K562 (cell line): ENCODE measurements at regions not wholly inside any gene's neighbourhood (a gene's known extent, or its start where the extent isn't known, plus 50 kb on each side); places are given as distances from the start of the nearest gene placed in this dataset.
A peak's percentile ranks its signal among the peaks of the same experiment; 100 is the strongest.

Experiments
- ATAC-seq: fragments of 200-7000 bp; cut with Tn5 transposase; 3 replicates; pipeline ENCODE4 v1.9.1; 2020; ENCODE audit warnings: moderate library complexity
- BruUV-seq: library from RNA; stranded (reverse); fragments of 400-500 nt; replicated peaks from 2 replicates; lab custom pipeline; 2021; lab: Mats Ljungman, UMichigan
- CTCF ChIA-PET: fragments of 300-600 bp; formaldehyde crosslinking; extraction: SDS; loops from one replicate; lab custom pipeline; 2021; ENCODE audit warnings: low intra/inter-chr PET ratio; lab: Yijun Ruan, JAX
- POLR2A ChIA-PET: fragments of 300-600, 350-650 bp; sonication (Branson Sonifier 250); formaldehyde crosslinking; extraction: SDS; loops from one replicate; lab custom pipeline; 2021; ENCODE audit warnings: antibody characterized with exemption, inconsistent platforms; lab: Yijun Ruan, JAX
- DNase-seq, 4 experiments: peaks; one replicate each; pipeline versions ENCODE4 v3.0.0 to v3.0.0-alpha.2; 2011 to 2018; ENCODE audit warnings: low spot score in 3 of 4, mixed read lengths in 3 of 4; ENCODE audit errors: extremely low read depth in 1 of 4
- FAIRE-seq: peaks from 2 replicates; lab custom pipeline; 2011; peaks lifted over from hg19 to GRCh38; lab: Jason Lieb, UNC
- H2AFZ ChIP-seq: 2 replicates; pipeline ENCODE4 v1.6.0; 2011; ENCODE audit warnings: low read depth, low read length, control low read depth, inconsistent platforms
- H3K27ac ChIP-seq: fragments of 200-600 bp; 3 replicates; pipeline ENCODE4 v1.8.0; 2011; ENCODE audit warnings: low read depth, mild to moderate bottlenecking, control low read depth, inconsistent platforms, low read length, moderate library complexity, mixed read lengths; ENCODE audit errors: extremely low read depth
- H3K27me3 ChIP-seq, 2 experiments: fragments of 300-600 bp in 1 of 2; 2 replicates in 1 of 2; 3 replicates in 1 of 2; pipeline versions ENCODE4 v1.6.0 to v1.8.0; 2011; ENCODE audit warnings: inconsistent platforms in 2 of 2, low read length in 2 of 2, mild to moderate bottlenecking in 1 of 2, mixed read lengths in 1 of 2, moderate library complexity in 1 of 2; ENCODE audit not compliant: control insufficient read depth in 2 of 2, insufficient read depth in 2 of 2
- H3K36me3 ChIP-seq: fragments of 300-600 bp; 3 replicates; pipeline ENCODE4 v1.8.0; 2011; ENCODE audit warnings: mild to moderate bottlenecking, low read length, inconsistent platforms; ENCODE audit not compliant: control insufficient read depth, insufficient read depth
- H3K4me1 ChIP-seq, 2 experiments: fragments of 200-600 bp in 1 of 2; replicated peaks in 1 of 2; 2 replicates in 1 of 2; 3 replicates in 1 of 2; pipeline versions ENCODE4 v1.5.1 to v1.8.0; 2011; ENCODE audit warnings: inconsistent platforms in 2 of 2, low read length in 2 of 2, mild to moderate bottlenecking in 1 of 2, mixed read lengths in 1 of 2, moderate library complexity in 1 of 2; ENCODE audit not compliant: control insufficient read depth in 2 of 2, insufficient read depth in 2 of 2
- H3K4me2 ChIP-seq: 2 replicates; pipeline ENCODE4 v1.6.1; 2011; ENCODE audit warnings: low read length, control low read depth, inconsistent platforms, mixed read lengths; ENCODE audit not compliant: insufficient read depth
- H3K4me3 ChIP-seq: fragments of 200-600 bp; sonication (generic), shearing (Covaris generic); 2 replicates; pipeline ENCODE4 v1.5.1; 2016; ENCODE audit warnings: control low read depth, inconsistent platforms
- H3K79me2 ChIP-seq: fragments of 200-600 bp; 3 replicates; pipeline ENCODE4 v1.8.0; 2011; ENCODE audit warnings: low read length, inconsistent platforms; ENCODE audit not compliant: control insufficient read depth, insufficient read depth
- H3K9ac ChIP-seq, 2 experiments: 2 replicates each; pipeline versions ENCODE4 v1.6.0 to v1.6.1; 2011; ENCODE audit warnings: low read depth in 2 of 2, low read length in 2 of 2, control low read depth in 1 of 2, inconsistent platforms in 1 of 2, mild to moderate bottlenecking in 1 of 2, mixed read lengths in 1 of 2; ENCODE audit not compliant: insufficient read depth in 1 of 2
- H3K9me1 ChIP-seq: one replicate; pipeline ENCODE4 v1.6.0; 2011; ENCODE audit warnings: inconsistent platforms, mild to moderate bottlenecking, low read length, moderate library complexity; ENCODE audit not compliant: control insufficient read depth, insufficient read depth
- H3K9me3 ChIP-seq: replicated peaks from 2 replicates; pipeline ENCODE4 v1.5.1; 2011; ENCODE audit warnings: low read depth, low read length, inconsistent platforms; ENCODE audit not compliant: control insufficient read depth, insufficient read depth
- H4K20me1 ChIP-seq: replicated peaks from 2 replicates; pipeline ENCODE4 v1.6.1; 2011; ENCODE audit warnings: low read length, inconsistent platforms, mixed read lengths; ENCODE audit not compliant: control insufficient read depth, insufficient read depth
- CREM ChIP-seq: IDR thresholded peaks from 2 replicates; pipeline ENCODE4 v1.6.1; 2014; ENCODE audit warnings: antibody characterized with exemption, low read depth
- ESRRB ChIP-seq: fragments of 250-450 bp; sonication (Bioruptor Pico); IDR thresholded peaks from 2 replicates; pipeline ENCODE4 v1.5.0; 2020; ENCODE audit warnings: mild to moderate bottlenecking, moderate library complexity, borderline replicate concordance
- MEF2A ChIP-seq: IDR thresholded peaks from 2 replicates; pipeline ENCODE4 v1.6.1; 2011; ENCODE audit warnings: low read depth, mild to moderate bottlenecking, low read length, moderate library complexity; ENCODE audit not compliant: control insufficient read depth
- MYBL2 ChIP-seq, 2 experiments: fragments of 450-650 bp in 1 of 2; sonication (generic) in 1 of 2; formaldehyde crosslinking in 1 of 2; IDR thresholded peaks; 2 replicates each; pipeline versions ENCODE4 v1.6.1 to v1.8.1; 2017 to 2022; ENCODE audit warnings: borderline replicate concordance in 1 of 2, inconsistent platforms in 1 of 2, low read depth in 1 of 2, mild to moderate bottlenecking in 1 of 2, missing genetic modification reagents in 1 of 2, moderate library complexity in 1 of 2
- RHOXF2B ChIP-seq: fragments of 250-450 bp; sonication (Bioruptor Pico); conservative IDR thresholded peaks from 2 replicates; pipeline ENCODE4 v1.5.1; 2021
- TAF15 ChIP-seq: fragments of 200-400 bp; formaldehyde crosslinking; IDR thresholded peaks from 2 replicates; pipeline ENCODE4 v1.6.1; 2017; ENCODE audit warnings: mild to moderate bottlenecking, low read depth, low read length, moderate library complexity
- ZBTB34 ChIP-seq: fragments of 250-450 bp; sonication (Bioruptor Pico); IDR thresholded peaks from 2 replicates; pipeline ENCODE4 v1.8.0; 2021; ENCODE audit warnings: mild to moderate bottlenecking, moderate library complexity
- ZNF316 ChIP-seq: fragments of 450-650 bp; IDR thresholded peaks from 2 replicates; pipeline ENCODE4 v1.6.1; 2016
- WGBS: fragments of 100-300 bp; shearing (Covaris generic); methylation state at CpG from one replicate; pipeline ENCODE4 v1.1.6; 2016; ENCODE audit warnings: low coverage, mixed read lengths; ENCODE audit not compliant: insufficient coverage; ENCODE audit errors: missing lambda C conversion rate; 5-methylcytosine and 5-hydroxymethylcytosine counted together
- in situ Hi-C: fragments of 300-500 bp; cut with MboI; formaldehyde crosslinking; loops from 4 replicates; pipeline ENCODE4 v1.15.0; 2018; ENCODE audit warnings: inconsistent platforms, mixed read lengths
- intact Hi-C: fragments of 100-400 bp; cut with micrococcal nuclease; formaldehyde crosslinking; loops from 2 replicates; pipeline ENCODE4 v1.14.2; 2022

DNA sequence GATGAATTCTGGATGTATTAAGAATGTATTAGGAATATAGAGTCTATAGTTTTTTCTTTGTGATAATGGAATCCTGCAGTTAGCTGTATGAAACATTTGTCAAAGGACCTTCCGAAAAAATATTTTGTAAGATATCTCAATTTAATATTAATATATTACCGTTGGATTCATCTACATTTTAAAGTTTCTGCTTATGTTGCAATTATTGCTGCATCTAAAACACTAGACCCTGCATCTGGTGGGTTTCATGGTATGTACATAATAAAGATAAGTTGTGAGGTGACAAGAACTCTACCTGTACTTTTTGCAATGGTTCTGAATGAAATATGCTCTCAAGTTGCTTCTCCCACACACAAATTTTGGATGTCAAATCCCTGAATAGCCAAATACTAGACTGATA lies 565.9 kb upstream of the FBXO33 start:
- Histone ChIP-seq H3K36me3 (no peaks in the 10 kb centered on the region), H3K9me3 (no peaks in the 10 kb centered on the region), H3K79me2 (no peaks in the 10 kb centered on the region), H3K9ac (no peak overlapping the region), H3K27ac (no peak overlapping the region), H2AFZ (no peak overlapping the region), H3K27me3 (no peaks in the 10 kb centered on the region), H3K4me3 (no peak overlapping the region), H3K4me2 (no peak overlapping the region), H4K20me1 (no peaks in the 10 kb centered on the region), H3K9me1 (no peaks in the 10 kb centered on the region), H3K4me1 (no peaks in the 10 kb centered on the region)
- WGBS: 0% methylated on average over 2 of the region's 2 CpGs
- ATAC-seq (no peak), FAIRE-seq (no peak), DNase-seq (no peak)
- in situ Hi-C loops (no loop called here), intact Hi-C loops (no loop called here)
- TF ChIP-seq TAF15 (no peak), ZNF316 (0 out of 2 replicates have a peak, but pooled peaks have one; percentile 5), ESRRB (CRISPR knock-in tag) (no peak), ZBTB34 (no peak), RHOXF2B (CRISPR knock-in tag) (no peak), MYBL2 (IDR thresholded peaks at IDR 0.05; ENCODE audit: low read depth) (no peak), MYBL2 (CRISPR knock-in tag; IDR thresholded peaks at IDR 0.05; ENCODE audit: borderline replicate concordance) (no peak), MEF2A (no peak), CREM (no peak)
- POLR2A ChIA-PET: no interaction called here
- BruUV-seq: no TSS peak
- CTCF ChIA-PET: no interaction called here
